ENCODE measurements at regions not wholly inside any gene's neighbourhood (a gene's known extent, or its start where the extent isn't known, plus 50 kb on each side); places are given as distances from the start of the nearest gene placed in this dataset.

- intact Hi-C loops (cut with DNase I, micrococcal nuclease) = no loop called here
- DNase-seq (no peak), ATAC-seq (no peak)
- POLR2A ChIA-PET = no interaction called here
- Mint-ChIP-seq H3K27me3 (no peaks in the 10 kb centered on the region), H3K36me3 (ENCODE audit: low read depth) (no peaks in the 10 kb centered on the region), H3K4me1 (no peaks in the 10 kb centered on the region), H3K27ac (no peak overlapping the region), H3K9me3 (ENCODE audit: low read depth) (no peaks in the 10 kb centered on the region), H3K4me3 (no peak overlapping the region)
- CTCF ChIA-PET = no interaction called here
Observed at GRCh38 chr2:67564076-67564475, 166.9 kb downstream of the ETAA1 start.

GRCh38 chr2:67564626-67565025 lies 167.5 kb downstream of the ETAA1 start:
- no peak overlapping the region for H3K4me3 Mint-ChIP-seq
- no peak overlapping the region for H3K27ac Mint-ChIP-seq
- no peak for DNase-seq
- no peaks in the 10 kb centered on the region for H3K9me3 Mint-ChIP-seq (ENCODE audit: low read depth)
- no peaks in the 10 kb centered on the region for H3K36me3 Mint-ChIP-seq (ENCODE audit: low read depth)
- CTCF ChIA-PET = no interaction called here
- H3K27me3 Mint-ChIP-seq = no peaks in the 10 kb centered on the region
- ATAC-seq = no peak
- intact Hi-C loops (cut with DNase I, micrococcal nuclease) = no loop called here
- POLR2A ChIA-PET = no interaction called here
- no peaks in the 10 kb centered on the region for H3K4me1 Mint-ChIP-seq

- no peaks in the 10 kb centered on the region for H3K36me3 Mint-ChIP-seq (ENCODE audit: low read depth)
Observed at GRCh38 chr2:67565262-67565661, 168.1 kb downstream of the ETAA1 start.

GRCh38 chr2:67565761-67566160 lies 168.6 kb downstream of the ETAA1 start:
- ChIA-PET POLR2A (no interaction called here), CTCF (interaction anchor here (0.7 kb wide), 1 partner anchor 1437 kb away, joined by 3 read pairs; no protein-coding TSS in a partner anchor)
- H3K27ac Mint-ChIP-seq = no peak overlapping the region
- no peaks in the 10 kb centered on the region for H3K4me1 Mint-ChIP-seq
- H3K4me3 Mint-ChIP-seq = no peak overlapping the region
- intact Hi-C loops (cut with DNase I, micrococcal nuclease) = no loop called here
- DNase-seq (no peak), ATAC-seq (no peak)
- no peaks in the 10 kb centered on the region for H3K27me3 Mint-ChIP-seq
- no peaks in the 10 kb centered on the region for H3K36me3 Mint-ChIP-seq (ENCODE audit: low read depth)
- no peaks in the 10 kb centered on the region for H3K9me3 Mint-ChIP-seq (ENCODE audit: low read depth)

More at GRCh38 chr2:67565262-67565661, 168.1 kb downstream of the ETAA1 start:
- Mint-ChIP-seq H3K9me3 (ENCODE audit: low read depth) (no peaks in the 10 kb centered on the region), H3K4me3 (no peak overlapping the region), H3K27me3 (no peaks in the 10 kb centered on the region), H3K27ac (no peak overlapping the region), H3K4me1 (no peaks in the 10 kb centered on the region)
- ChIA-PET POLR2A (no interaction called here), CTCF (interaction anchor here (0.7 kb wide), 1 partner anchor 1436 kb away, joined by 3 read pairs; no protein-coding TSS in a partner anchor)
- no peak for ATAC-seq
- DNase-seq = no peak
- intact Hi-C loops (cut with DNase I, micrococcal nuclease) = no loop called here

- intact Hi-C loops (cut with DNase I, micrococcal nuclease) = no loop called here
- H3K36me3 Mint-ChIP-seq (ENCODE audit: low read depth) = no peaks in the 10 kb centered on the region
- no peak overlapping the region for H3K4me3 Mint-ChIP-seq
- no peaks in the 10 kb centered on the region for H3K9me3 Mint-ChIP-seq (ENCODE audit: low read depth)
- ChIA-PET CTCF (no interaction called here), POLR2A (no interaction called here)
- DNase-seq (no peak), ATAC-seq (no peak)
- no peak overlapping the region for H3K27ac Mint-ChIP-seq
- no peaks in the 10 kb centered on the region for H3K4me1 Mint-ChIP-seq
- H3K27me3 Mint-ChIP-seq = no peaks in the 10 kb centered on the region
Observed at GRCh38 chr2:67566285-67566684, 169.2 kb downstream of the ETAA1 start.

GRCh38 chr2:67566958-67567635 lies 170.0 kb downstream of the ETAA1 start:
- Mint-ChIP-seq H3K4me3 (no peak overlapping the region), H3K9me3 (ENCODE audit: low read depth) (no peaks in the 10 kb centered on the region), H3K36me3 (ENCODE audit: low read depth) (no peaks in the 10 kb centered on the region), H3K27ac (no peak overlapping the region), H3K4me1 (no peaks in the 10 kb centered on the region), H3K27me3 (no peaks in the 10 kb centered on the region)
- ChIA-PET POLR2A (no interaction called here), CTCF (no interaction called here)
- no peak for DNase-seq
- intact Hi-C loops (cut with DNase I, micrococcal nuclease) = no loop called here
- no peak for ATAC-seq

- DNase-seq (no peak), ATAC-seq (no peak)
- Mint-ChIP-seq H3K4me1 (no peaks in the 10 kb centered on the region), H3K27me3 (no peaks in the 10 kb centered on the region), H3K9me3 (ENCODE audit: low read depth) (no peaks in the 10 kb centered on the region), H3K36me3 (ENCODE audit: low read depth) (no peaks in the 10 kb centered on the region), H3K4me3 (no peak overlapping the region), H3K27ac (no peak overlapping the region)
- POLR2A ChIA-PET = no interaction called here
- CTCF ChIA-PET = no interaction called here
- intact Hi-C loops (cut with DNase I, micrococcal nuclease) = no loop called here
Observed at GRCh38 chr2:67567886-67568285, 170.8 kb downstream of the ETAA1 start.

- no peak for DNase-seq
- peaks cover under 1% of the 10 kb centered on the region for H3K27me3 Mint-ChIP-seq
- ChIA-PET CTCF (no interaction called here), POLR2A (no interaction called here)
- ATAC-seq = no peak
- no peaks in the 10 kb centered on the region for H3K9me3 Mint-ChIP-seq (ENCODE audit: low read depth)
- H3K27ac Mint-ChIP-seq = no peak overlapping the region
- H3K4me3 Mint-ChIP-seq = no peak overlapping the region
- intact Hi-C loops (cut with DNase I, micrococcal nuclease) = no loop called here
- H3K4me1 Mint-ChIP-seq = no peaks in the 10 kb centered on the region
- no peaks in the 10 kb centered on the region for H3K36me3 Mint-ChIP-seq (ENCODE audit: low read depth)
Observed at GRCh38 chr2:67570611-67571010, 173.5 kb downstream of the ETAA1 start.

- Mint-ChIP-seq H3K27ac (no peak overlapping the region), H3K9me3 (ENCODE audit: low read depth) (no peaks in the 10 kb centered on the region), H3K4me1 (no peaks in the 10 kb centered on the region), H3K4me3 (no peak overlapping the region), H3K27me3 (peaks cover 3% of the 10 kb centered on the region), H3K36me3 (ENCODE audit: low read depth) (no peaks in the 10 kb centered on the region)
- ChIA-PET POLR2A (interaction anchor here (0.6 kb wide), 1 partner anchor 745 kb away, joined by 3 read pairs; no protein-coding TSS in a partner anchor), CTCF (no interaction called here)
- intact Hi-C loops (cut with DNase I, micrococcal nuclease) = no loop called here
- ATAC-seq (no peak), DNase-seq (no peak)
Observed at GRCh38 chr2:67571785-67572718, 174.9 kb downstream of the ETAA1 start.

- Mint-ChIP-seq H3K27ac (no peak overlapping the region), H3K36me3 (ENCODE audit: low read depth) (no peaks in the 10 kb centered on the region), H3K4me3 (no peak overlapping the region), H3K9me3 (ENCODE audit: low read depth) (no peaks in the 10 kb centered on the region), H3K27me3 (peaks cover 3% of the 10 kb centered on the region), H3K4me1 (no peaks in the 10 kb centered on the region)
- intact Hi-C loops (cut with DNase I, micrococcal nuclease) = no loop called here
- DNase-seq (no peak), ATAC-seq (no peak)
- CTCF ChIA-PET = no interaction called here
- POLR2A ChIA-PET = no interaction called here
Observed at GRCh38 chr2:67572721-67573435, 175.7 kb downstream of the ETAA1 start.

- H3K4me1 Mint-ChIP-seq = no peaks in the 10 kb centered on the region
- H3K36me3 Mint-ChIP-seq (ENCODE audit: low read depth) = no peaks in the 10 kb centered on the region
- no peak for ATAC-seq
Observed at GRCh38 chr2:67574230-67574629, 177.1 kb downstream of the ETAA1 start.

More at GRCh38 chr2:67574230-67574629, 177.1 kb downstream of the ETAA1 start:
- Mint-ChIP-seq H3K4me3 (no peak overlapping the region), H3K9me3 (ENCODE audit: low read depth) (no peaks in the 10 kb centered on the region), H3K27ac (no peak overlapping the region), H3K27me3 (peaks cover 3% of the 10 kb centered on the region)
- POLR2A ChIA-PET = interaction anchor here (0.6 kb wide), 1 partner anchor 524 kb away, joined by 3 read pairs; no protein-coding TSS in a partner anchor
- intact Hi-C loops (cut with DNase I, micrococcal nuclease) = no loop called here
- DNase-seq = no peak
- CTCF ChIA-PET = interaction anchor here (0.6 kb wide), 1 partner anchor 13 kb away, joined by 3 read pairs; no protein-coding TSS in a partner anchor

All from activated CD4-positive, alpha-beta T cell treated with anti-CD3 and anti-CD28 coated beads for 36 hours (primary cell).